ENCODE measurements at regions not wholly inside any gene's neighbourhood (a gene's known extent, or its start where the extent isn't known, plus 50 kb on each side); places are given as distances from the start of the nearest gene placed in this dataset.

DNA sequence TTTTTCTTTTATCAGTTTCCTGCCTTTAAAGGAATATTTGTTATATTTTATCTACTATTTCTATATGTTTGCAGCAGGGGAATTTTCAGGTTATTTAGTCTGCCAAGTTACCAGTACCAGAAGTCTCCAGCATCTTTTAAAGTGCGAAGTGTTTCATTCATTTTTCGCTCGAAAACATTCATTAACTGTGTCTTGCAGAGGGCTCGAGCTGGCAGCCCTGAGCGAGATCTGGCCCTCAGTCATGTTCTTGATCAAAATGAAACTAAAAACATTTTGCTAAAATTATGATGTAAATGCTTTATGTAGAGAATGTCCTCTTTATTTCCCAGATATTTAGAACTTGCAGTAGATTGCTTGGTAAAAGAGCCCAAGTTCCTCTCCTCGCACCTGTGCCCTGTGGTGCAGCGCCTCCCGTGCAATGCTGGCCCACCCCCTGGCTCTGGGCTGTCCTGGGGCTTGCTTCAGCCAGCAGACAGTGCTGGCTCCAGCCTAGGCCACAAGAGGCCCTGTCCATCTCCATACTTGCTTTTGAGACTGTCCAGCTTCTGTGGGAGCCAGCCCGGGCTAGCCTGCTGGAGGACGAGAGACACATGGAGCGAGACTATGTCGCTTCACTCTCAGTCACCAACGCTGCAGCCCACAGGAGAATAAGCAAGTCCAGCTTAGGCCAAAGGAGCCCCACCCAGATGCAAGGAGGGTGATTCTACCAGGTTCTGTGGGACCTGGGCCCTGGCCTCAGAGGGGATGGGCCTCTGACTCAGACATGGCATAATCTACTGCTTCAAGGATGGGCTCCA, 71.9 kb upstream of the PRR23E start:
- intact Hi-C loops (cut with DNase I): no loop called here
- DNase-seq: peak in 1 of 5 donors; percentile 4
- TF ChIP-seq, protein P1, sequence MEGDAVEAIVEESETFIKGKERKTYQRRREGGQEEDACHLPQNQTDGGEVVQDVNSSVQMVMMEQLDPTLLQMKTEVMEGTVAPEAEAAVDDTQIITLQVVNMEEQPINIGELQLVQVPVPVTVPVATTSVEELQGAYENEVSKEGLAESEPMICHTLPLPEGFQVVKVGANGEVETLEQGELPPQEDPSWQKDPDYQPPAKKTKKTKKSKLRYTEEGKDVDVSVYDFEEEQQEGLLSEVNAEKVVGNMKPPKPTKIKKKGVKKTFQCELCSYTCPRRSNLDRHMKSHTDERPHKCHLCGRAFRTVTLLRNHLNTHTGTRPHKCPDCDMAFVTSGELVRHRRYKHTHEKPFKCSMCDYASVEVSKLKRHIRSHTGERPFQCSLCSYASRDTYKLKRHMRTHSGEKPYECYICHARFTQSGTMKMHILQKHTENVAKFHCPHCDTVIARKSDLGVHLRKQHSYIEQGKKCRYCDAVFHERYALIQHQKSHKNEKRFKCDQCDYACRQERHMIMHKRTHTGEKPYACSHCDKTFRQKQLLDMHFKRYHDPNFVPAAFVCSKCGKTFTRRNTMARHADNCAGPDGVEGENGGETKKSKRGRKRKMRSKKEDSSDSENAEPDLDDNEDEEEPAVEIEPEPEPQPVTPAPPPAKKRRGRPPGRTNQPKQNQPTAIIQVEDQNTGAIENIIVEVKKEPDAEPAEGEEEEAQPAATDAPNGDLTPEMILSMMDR (IDR thresholded peaks at IDR 0.05; ENCODE audit: borderline replicate concordance, extremely low read depth, insufficient read depth): no peak

DNA sequence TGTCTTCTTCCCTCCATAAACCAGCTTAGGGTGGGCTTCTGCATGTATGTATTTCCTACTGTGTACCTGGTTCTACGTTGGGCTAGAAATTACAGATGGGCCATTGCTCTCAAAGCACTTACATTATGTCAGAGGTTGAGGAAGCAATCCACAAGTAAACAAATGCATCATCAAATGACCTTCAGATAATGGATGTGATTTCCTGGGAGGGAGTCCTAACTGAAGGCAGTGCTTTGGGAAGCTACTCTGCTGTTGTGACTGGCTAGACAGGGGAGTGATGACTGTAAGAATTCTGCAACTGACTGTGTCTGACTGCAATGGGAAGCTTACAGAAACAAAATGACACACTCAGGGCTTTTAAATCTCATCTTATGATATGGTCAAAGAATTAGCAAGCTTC, 71.0 kb upstream of the PRR23E start:
- Histone ChIP-seq H3K27ac (ENCODE audit: low read depth in 2 of 2, low read length in 2 of 2) (no peak overlapping the region), H3K4me1 (ENCODE audit: control insufficient read depth in 2 of 3, insufficient read depth in 2 of 3, low read depth in 1 of 3, low read length in 3 of 3) (no peaks in the 10 kb centered on the region), H3K27me3 (ENCODE audit: control insufficient read depth, insufficient read depth, low read length) (no peaks in the 10 kb centered on the region), H3K9me3 (ENCODE audit: control insufficient read depth in 2 of 3, insufficient read depth in 1 of 3, low read length in 3 of 3) (no peaks in the 10 kb centered on the region), H3K4me3 (ENCODE audit: low read length in 3 of 3) (no peak overlapping the region), H3K9ac (ENCODE audit: low read length in 3 of 3) (no peak overlapping the region), H3K36me3 (ENCODE audit: control insufficient read depth in 2 of 3, insufficient read depth in 3 of 3, low read length in 3 of 3) (no peaks in the 10 kb centered on the region)
- FAIRE-seq (no peak), DNase-seq (peak in 1 of 5 donors; percentile 1)
- intact Hi-C loops (cut with DNase I): no loop called here
- TF ChIP-seq, protein P1 (IDR thresholded peaks at IDR 0.05; ENCODE audit: borderline replicate concordance, extremely low read depth, insufficient read depth): no peak

More for the DNA sequence above, 71.9 kb upstream of the PRR23E start:
- no peak overlapping the region for H3K27ac ChIP-seq (ENCODE audit: low read depth in 2 of 2, low read length in 2 of 2)
- no peak overlapping the region for H3K9ac ChIP-seq (ENCODE audit: low read length in 3 of 3)
- no peaks in the 10 kb centered on the region for H3K27me3 ChIP-seq (ENCODE audit: control insufficient read depth, insufficient read depth, low read length)
- no peak for FAIRE-seq
- no peaks in the 10 kb centered on the region for H3K4me1 ChIP-seq (ENCODE audit: control insufficient read depth in 2 of 3, insufficient read depth in 2 of 3, low read depth in 1 of 3, low read length in 3 of 3)
- H3K4me3 ChIP-seq (ENCODE audit: low read length in 3 of 3): no peak overlapping the region
- no peaks in the 10 kb centered on the region for H3K36me3 ChIP-seq (ENCODE audit: control insufficient read depth in 2 of 3, insufficient read depth in 3 of 3, low read length in 3 of 3)
- H3K9me3 ChIP-seq (ENCODE audit: control insufficient read depth in 2 of 3, insufficient read depth in 1 of 3, low read length in 3 of 3): no peaks in the 10 kb centered on the region

DNA sequence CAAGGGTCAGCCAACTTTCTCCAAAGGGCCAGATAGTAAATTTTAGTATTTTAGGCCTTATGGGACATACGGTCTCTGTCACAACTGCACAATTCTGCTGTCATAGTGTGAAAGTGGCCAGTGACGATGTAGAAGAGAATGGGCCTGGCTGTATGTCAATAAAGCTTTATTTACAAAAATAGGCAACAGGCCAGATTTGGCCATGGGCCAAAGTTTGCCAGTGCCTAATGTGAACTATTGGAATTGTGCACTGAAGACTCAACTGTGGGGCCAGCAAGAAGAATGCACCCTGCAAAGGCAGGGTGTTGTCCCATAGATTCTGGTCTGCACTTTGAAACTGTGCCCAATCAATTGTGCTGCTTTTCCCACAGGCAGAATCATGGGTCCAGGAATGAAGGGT, 69.4 kb upstream of the PRR23E start:
- H3K4me3 ChIP-seq (ENCODE audit: low read length in 3 of 3): no peak overlapping the region
- TF ChIP-seq, protein P1 (IDR thresholded peaks at IDR 0.05; ENCODE audit: borderline replicate concordance, extremely low read depth, insufficient read depth): no peak
- no peak for FAIRE-seq
- H3K9me3 ChIP-seq (ENCODE audit: control insufficient read depth in 2 of 3, insufficient read depth in 1 of 3, low read length in 3 of 3): no peaks in the 10 kb centered on the region
- H3K4me1 ChIP-seq (ENCODE audit: control insufficient read depth in 2 of 3, insufficient read depth in 2 of 3, low read depth in 1 of 3, low read length in 3 of 3): no peaks in the 10 kb centered on the region
- H3K27ac ChIP-seq (ENCODE audit: low read depth in 2 of 2, low read length in 2 of 2): no peak overlapping the region
- intact Hi-C loops (cut with DNase I): no loop called here
- no peak for DNase-seq
- H3K9ac ChIP-seq (ENCODE audit: low read length in 3 of 3): no peak overlapping the region
- H3K27me3 ChIP-seq (ENCODE audit: control insufficient read depth, insufficient read depth, low read length): no peaks in the 10 kb centered on the region
- H3K36me3 ChIP-seq (ENCODE audit: control insufficient read depth in 2 of 3, insufficient read depth in 3 of 3, low read length in 3 of 3): no peaks in the 10 kb centered on the region

All from kidney (tissue), 13 donors.